ENCODE measurements at regions not wholly inside any gene's neighbourhood (a gene's known extent, or its start where the extent isn't known, plus 50 kb on each side); places are given as distances from the start of the nearest gene placed in this dataset.

DNA sequence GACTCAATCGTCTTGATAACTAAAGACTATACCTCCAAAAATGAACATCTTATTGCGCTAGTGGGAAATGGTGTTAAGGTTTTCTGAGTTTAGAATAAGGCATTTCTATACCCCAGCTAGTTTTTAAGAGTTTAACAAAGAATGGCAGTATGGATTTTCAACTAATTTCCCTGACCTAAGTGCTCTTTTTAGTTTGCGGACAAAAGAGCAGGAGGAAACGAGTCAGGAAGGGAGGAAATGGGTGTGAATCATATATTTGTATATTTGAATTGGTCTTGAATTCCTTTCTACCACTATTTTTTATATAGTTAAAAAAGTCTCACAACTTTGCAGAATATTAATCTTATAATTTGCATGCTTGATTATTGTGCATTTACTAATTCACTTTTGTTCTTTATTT, 516.3 kb upstream of the ZNF608 start:
- no peak for DNase-seq

DNA sequence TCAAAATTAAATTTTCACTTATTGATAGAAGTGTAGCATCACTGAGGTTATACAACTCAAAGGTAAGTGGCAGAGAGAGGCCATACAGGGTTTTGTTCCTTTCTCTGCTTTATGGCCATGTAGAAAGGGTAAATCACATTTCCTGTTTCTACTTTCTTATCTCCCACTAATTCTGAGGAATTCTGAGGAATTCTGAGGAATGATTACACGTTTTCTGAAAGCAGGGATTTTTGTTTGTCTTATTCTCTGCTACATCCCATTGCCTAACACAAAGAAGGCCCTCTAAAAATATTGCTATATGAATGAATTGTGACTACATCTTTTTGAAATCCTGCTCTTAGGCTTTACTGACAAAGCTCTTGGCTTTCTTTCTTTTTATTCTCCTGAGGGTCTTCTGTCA, 516.9 kb upstream of the ZNF608 start:
- DNase-seq: no peak

DNA sequence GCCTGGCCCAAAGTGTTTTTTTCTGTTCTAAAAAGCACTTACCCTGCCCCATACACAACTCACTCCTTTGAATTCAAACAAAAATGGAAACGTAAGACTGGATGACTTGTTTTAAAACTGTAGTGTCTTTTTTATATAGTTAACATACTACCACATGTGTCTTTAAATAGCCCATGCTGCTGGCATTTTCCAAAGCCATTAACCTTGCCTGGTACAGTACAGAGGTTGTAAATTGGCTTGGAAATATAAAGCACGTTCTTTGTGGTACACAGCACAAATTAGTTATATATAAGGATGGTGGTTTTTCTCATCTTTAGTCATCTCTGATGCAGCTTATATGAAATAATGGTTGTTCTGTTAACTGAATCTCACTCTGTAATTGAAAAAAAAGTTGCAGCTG, 519.7 kb upstream of the ZNF608 start:
- no peak for DNase-seq

DNA sequence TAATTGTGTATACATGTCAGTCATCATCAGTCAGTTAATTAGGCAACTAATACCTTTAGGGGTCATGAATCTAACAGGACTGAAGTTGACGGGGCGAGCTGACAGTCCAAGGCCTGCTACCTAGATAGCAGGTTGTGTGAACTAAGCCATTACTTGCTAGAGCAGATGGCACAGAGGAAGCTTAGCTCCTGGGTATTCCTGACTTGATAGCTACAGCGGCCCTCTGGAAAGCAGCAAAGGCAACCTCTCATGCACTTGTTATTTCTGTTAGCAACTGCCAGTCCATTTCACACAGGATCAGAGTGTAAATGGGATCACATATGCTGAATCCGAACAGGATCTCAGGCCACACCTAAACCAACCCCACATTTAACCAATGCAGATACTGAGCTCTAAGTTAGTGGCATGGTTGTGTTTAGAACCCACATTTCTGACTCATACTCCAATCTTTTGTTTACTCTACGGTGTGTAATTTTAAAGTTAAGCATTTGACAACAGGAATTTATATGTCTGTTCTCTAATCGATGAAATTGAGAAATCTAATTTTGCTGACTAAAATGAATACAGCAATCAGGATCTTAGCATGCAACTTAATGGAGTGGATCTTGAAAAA, 521.3 kb upstream of the ZNF608 start:
- no peak for DNase-seq

DNA sequence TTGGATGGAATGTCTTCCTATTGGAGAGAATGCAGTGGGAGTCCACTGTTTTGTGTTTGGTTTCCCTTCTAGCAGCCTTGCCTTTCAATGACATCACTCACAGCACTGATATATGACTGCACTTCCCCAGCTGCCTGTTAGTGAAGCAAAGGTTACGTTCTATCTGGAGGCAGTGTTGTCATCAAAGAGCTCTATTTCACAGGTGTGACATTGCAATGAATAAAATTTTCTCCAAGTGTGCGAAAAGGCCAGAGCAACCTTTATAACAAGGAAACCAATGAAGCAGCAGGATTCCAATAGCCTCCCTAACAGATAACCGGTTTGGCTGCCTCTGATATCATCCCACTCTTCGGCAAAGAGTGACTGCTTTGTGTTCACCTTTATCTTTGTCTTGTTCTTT, 523.5 kb upstream of the ZNF608 start:
- DNase-seq: no peak

DNA sequence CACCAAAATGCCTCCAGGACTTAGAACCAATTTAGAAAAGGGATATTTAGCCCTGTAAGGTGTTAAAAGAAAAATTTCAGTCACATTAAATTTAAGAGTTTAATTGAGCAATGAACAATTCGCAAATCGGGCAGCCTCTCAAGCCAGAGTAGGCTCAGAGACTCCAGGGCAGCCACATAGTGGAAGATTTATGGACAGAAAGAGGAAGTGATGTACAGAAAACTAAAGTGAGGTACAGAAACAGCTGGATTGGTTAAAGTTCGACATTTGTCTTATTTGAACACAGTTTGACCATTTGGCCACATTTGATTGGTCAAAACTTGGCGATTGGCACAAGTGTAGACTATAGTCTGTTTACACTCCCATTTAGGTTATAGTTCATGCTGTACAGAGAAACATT, 525.9 kb upstream of the ZNF608 start:
- DNase-seq: no peak

DNA sequence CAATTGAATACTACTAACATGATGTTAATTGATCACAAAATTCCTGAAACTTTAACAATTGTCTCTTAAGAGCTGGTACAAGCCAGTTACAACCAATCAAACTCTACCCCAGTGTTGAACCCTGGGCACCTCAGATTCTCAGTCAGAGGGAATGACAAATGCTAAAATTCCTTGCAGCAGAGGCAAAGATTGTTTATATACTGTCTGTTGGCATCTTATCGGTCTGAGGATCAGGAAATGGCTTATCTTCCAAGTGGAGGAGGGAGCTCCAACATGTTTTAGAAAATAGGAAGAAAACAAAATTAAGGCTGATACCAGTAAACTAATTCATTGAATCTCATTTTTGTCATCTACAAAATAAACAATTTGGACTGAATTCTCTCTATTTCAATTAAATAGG, 527.8 kb upstream of the ZNF608 start:
- DNase-seq: no peak

DNA sequence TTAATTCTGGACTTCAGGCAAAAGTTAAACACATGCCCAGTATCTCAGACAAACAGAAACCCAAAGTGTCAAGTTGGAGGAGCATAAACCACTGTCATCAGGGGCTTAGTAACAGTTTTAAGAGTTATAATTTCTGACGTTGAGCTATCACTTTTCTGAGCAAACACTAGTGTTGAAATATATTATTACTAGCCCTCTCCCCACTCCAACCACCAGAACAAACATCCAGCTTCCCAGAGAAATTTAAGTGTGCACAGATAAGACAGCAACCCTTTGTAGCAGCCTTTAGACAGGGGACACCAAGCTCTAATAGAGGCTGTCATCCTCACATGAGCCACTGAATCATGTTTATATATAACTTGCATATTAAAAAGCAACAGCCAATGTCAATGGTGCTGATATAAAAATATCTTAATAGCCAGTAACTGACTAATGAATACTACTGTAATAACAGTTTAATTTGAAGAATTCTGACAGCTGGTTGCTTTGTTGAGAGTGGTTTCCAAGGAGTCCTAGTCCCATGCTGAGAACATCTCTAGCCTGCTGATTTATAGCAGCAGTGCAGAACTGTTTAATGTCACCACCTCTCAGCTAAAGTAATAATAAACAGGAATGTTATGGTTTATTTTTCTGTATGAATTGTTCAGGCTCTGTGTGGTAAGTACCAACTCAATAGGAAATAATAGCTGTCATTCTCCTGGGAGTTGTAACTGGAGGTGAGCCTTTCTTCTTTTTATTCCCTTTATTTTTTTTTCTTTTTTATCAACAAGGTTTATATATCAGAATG, 528.7 kb upstream of the ZNF608 start:
- no peak for DNase-seq

DNA sequence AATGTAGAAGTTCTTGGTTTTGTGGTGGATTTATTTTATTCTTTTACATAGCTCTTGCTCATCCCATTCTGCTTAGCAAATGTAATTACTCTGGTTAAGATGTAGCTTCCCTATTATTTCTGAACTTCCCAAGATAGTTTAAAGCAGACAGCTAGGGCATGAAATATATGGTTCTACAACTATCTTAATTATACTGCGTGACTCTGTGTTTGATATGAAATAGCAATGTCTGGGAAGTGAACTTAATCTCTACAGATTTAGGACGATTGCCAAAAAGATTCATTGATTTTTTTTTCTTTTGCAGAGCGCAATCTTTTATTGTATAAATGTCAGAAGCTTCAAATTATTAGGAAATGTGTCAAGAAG, 529.3 kb upstream of the ZNF608 start:
- DNase-seq: no peak

DNA sequence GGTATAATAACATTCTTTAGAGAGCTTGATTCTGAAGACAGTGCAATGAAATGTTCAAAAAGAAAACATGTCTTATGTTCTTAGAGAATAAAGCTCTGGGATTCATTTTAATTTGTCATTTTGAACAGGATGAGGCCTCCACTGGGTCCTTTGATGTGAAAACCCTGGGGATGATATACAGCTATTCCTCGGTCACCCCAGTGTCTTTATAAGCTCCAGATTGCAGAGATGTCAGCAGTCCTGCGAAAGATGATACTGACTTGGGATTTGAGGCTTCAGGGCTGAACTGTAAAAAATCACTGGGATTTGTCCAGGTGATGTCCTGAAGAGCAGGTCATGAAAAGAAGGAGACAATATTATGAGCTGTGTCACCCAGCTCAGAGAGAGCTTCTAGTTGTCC, 529.7 kb upstream of the ZNF608 start:
- DNase-seq: no peak

DNA sequence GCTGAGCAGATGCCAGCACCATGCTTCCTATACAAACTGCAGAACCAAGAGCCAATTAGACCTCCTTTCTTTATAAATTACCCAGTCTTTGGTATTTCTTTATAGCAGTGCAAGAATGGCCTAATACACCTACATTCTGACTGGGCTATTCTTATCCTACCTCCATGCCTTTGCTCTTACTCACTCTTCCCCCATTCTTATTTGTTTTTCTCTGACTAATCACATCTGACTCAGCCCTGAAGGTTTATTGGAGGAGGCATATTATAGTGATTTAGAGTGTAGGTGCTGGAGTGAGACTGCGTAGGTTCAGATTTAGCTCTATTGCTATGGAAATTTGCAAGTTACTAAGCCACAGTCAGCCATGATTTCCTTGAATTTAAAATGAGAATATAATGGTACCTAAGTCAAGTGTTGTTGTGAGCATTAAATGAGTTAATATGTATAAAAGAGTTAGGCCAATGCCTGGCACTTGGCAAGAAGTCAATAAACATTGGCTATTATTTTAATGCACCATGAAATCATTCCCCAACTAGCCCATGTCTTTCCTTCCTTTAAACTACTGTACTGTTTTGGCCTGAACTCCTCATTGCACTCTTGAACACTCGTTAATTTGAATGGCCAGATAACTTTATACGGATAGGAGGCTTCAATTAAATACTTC, 531.2 kb upstream of the ZNF608 start:
- DNase-seq: no peak

DNA sequence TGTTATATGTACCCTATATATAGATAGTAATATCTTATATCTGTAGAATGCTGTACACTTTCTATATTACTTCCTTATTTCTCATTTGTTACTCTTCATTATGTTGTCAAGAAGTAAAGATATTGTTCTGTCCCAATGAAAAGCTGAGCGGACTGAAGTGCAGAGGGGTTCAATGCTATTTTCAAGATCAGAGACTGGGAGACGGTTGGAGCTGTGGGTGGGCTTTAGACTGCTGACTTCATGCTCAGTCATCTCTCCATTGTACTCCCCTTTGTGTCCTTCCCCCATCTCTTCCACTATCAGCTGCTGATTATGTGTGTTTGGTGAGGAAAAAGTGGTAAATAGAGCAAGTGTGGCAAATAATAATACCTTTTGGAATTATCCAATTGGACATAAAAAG, 532.3 kb upstream of the ZNF608 start:
- DNase-seq: no peak

DNA sequence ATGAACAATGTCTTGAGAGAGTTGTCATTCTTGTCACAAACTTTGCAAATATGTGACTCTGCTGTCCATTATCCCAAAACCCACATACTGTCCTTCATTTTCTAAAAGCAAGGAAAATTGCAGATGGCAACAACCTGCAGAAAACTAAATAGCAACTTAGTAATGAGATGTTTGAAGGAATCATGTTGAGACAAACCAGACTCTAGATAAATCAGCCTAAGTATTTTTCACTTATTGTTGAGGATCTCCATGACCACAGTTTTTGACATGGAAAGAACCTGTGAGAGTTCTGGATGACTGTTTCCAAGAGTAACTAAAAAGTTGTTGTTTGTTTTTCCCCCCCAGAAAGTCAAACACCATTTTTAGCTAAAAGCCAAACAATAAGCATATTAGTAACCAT, 535.2 kb upstream of the ZNF608 start:
- DNase-seq: no peak

DNA sequence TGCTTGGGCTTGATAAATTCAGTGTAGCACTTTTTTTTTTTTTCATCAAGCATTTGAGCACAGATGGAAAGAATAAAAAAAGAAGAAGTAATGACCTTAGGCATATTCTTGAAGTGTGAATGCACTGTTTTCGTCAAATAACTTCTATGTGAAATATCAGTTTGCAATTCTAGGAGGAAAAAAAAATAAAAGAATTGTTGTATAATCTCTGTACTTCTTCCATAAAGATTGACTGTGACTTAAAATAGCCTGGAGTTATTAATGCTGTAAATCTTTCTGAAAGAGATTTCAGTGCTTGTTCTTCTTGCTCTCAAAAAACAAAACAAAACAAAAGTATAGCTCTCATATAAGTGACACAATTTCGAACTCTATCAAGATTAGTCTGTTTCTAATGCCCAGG, 536.9 kb upstream of the ZNF608 start:
- no peak for DNase-seq

DNA sequence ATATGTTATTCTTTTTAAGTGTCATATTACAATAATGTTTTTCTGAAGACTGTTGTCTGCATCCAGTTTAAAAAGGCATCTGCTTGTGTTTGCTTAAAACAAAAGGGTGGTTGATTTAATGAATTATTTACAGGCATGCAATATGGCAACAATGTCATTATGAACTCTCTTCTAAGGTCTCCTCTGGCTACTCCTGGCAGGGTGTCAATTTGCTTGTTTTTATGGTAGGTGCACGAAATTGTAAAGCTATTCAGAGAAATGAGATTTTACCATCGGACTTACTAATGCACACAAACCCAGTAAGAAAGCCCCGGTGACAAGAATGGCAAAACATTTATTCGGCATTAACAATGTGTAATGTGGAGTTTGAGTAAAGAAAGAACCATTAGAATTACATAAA, 539.8 kb upstream of the ZNF608 start:
- no peak for DNase-seq

DNA sequence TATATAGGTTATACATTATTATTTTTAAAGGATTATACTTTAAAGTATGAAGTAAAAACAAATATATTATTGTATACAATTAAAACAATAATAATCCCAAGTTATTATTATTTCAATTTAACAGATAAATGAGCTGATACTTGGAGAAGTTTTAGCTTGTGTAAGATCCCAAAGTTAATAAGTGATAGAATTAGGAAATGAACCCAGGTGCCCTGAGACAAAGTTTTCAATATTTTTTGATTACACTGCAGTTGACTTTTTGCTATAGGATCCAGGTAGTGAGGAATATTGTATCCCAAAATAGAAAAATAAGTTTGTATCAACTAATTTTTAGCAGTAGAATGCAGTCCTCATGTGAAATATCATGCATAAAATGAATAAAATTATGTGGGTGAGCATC, 543.2 kb upstream of the ZNF608 start:
- DNase-seq: no peak

DNA sequence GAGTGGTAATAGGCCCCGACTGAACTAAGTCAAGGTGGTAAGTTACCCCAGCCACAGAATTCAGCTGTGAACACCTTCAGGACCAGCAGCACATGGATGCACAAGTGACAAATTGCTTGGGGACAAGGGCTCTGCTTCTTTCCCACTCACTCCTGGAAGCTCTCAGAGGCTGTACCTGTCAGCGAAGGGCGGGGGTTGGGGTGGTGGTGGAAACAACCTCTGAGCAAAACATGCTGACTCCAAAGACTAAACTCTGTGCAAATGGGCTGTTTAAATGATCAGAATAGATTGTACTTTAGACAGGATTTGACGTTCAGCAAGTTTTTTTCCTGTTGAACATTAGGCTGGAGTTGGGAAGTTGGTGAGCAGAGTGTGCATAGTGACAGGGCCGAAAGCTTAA, 544.5 kb upstream of the ZNF608 start:
- no peak for DNase-seq

DNA sequence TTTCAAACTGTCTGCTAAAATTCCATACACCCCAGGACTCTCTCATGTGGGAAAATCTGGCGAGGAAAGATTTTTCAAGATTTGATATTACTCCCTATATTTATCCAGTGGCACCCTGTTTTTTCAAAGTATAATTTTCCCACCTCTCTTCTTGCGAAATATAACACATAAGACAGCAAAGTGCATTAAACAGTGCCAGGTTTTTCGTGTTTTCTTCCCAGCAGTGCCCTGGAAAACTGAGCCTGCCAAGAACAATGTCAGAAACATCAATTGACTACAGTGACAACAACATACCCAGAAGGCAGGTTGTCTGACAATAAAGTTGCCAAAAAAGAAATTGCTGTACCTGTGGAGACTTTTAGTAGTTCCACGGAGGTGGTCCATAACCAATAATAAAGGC, 545.0 kb upstream of the ZNF608 start:
- DNase-seq: no peak

DNA sequence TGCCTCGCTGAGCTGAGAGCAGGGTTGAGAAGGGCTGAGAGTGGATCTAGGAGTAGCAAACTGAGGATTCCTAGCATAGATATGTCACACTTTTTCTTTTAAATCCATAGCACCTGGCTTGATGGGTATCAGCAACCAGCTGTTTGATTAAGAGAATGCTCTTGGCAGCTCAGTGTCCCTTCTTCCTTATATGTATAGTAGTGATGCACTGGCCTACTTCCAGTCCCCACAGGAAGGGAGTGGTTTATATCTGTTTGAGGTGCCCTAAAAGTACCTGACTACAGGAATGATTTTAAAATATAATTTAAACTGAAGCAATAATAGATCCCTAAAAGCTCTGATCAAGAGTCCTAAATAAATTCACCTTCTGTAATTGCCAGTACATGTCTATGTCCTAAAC, 546.8 kb upstream of the ZNF608 start:
- DNase-seq: no peak

DNA sequence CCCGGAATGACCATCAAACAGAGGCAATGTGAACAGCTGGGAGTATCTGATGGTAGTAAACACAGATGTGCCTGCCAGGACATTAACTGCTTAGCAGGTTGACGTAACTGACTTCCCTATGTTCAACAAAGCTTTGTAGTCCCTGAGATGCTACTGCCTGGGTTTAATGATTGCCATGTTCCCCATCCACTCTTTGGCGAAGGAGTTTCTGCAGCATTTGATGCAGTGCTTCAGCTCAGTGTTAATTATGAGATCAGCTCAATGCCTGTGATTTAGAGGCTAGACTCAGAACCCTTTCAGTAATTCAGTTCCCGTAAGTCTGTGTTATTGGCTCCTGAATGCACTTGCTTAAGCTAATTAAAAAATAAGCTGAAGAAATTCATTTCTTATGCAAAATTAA, 547.3 kb upstream of the ZNF608 start:
- DNase-seq: no peak

DNA sequence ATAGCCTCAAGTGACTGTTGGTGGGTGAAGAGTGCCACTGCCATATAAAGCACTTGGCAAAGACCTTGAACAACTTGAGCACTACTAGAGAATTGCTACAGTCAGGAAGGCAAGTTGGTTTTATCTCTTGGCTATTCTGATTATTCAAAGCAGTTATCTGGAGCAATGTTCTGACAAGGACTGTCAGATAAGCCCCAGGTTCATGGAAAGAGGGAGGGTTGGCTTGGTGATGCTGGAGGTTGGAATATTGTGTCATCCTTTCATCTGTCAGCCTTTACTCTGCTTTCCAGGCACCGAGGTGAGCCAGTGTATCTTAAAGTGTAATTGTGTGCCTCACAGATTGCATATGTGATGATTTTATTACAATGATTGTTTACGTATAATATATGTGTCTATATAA, 548.4 kb upstream of the ZNF608 start:
- DNase-seq: no peak

DNA sequence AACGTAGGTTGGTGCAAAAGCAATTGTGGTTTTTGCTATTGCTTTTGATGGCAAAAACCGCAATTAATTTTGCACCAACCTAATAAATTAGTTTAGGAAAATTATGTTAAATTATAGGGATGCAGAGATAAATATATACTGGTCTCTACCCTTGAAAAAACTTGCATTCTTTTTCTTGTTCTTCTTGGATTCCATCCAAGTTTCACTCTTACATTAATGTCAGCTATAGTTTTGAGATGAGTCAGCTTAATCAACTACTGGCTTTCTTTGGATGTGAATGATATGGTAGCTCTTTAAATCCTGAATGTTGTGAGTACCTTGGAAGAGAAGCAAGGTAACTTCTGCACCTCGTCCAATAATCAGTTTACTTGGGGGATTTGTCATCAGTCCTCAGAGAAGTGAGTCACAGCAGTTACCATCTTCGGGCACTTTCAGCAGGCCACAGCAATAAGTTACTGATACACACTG, 549.0 kb upstream of the ZNF608 start:
- DNase-seq: no peak

DNA sequence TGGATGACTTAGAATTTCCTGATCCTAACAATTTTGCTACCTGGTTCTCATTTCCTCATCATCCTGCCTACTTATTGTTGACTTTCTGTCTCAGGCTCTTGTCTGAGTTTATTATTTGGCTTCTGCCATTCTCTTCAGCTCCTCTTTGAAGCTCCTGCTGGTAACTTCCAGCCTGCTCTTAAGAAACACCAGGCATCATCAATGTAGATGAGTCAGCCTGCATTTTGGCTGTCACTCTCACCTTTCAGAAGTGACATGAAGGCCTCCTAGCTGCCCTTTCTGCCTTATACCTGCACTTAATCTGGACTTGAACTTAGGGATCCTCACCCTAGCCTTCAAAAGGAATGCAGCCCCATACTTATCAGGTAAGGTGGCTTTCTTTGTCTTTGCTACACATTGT, 551.8 kb upstream of the ZNF608 start:
- DNase-seq: no peak

DNA sequence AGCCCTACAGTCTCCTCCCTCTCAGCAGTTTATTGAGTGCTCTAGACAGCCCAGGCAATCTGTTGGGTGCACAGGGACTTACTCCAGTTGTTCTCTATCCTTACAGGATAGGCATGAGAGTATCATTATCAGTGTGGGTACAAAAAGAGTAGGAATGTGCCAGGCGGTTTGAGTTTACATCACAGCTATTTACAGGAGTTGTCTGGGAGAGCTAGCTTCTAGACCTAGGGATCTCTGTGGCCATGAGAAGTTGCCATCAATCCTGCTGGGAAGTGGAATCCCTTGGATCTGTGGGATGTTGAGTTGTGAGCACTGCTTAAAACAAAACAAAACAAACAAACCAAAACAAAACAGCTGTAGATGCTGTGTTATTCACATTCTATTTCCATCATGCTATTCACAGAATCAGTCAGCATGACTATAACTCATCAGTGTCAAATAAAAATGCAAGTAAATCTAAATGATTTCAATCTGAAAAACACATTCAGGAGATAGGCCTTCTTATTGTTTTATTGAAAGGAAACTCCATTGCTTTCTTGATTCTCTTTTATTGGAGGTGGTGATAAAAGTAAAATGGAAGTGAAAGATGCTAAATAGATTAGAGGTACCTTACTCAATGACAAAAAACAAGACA, 552.4 kb upstream of the ZNF608 start:
- no peak for DNase-seq

All from central memory CD4-positive, alpha-beta T cell (primary cell).